GM18868 (cell line): ENCODE measurements at regions not wholly inside any gene's neighbourhood (a gene's known extent, or its start where the extent isn't known, plus 50 kb on each side); places are given as distances from the start of the nearest gene placed in this dataset.
"Not testable (repeated sequence)": the region's sequence is repeated elsewhere in the genome, so short reads cannot be mapped to it uniquely, and the experiment has no call there.

Source experiments
- ATAC-seq: cut with Tn5 transposase; IDR thresholded peaks from one replicate; pipeline ENCODE4 v1.9.1; 2021; ENCODE audit warnings: mild to moderate bottlenecking, moderate library complexity; ENCODE audit not compliant: unreplicated experiment

GRCh38 chr14:99037326-99037725 lies 234.7 kb downstream of the BCL11B start:
- ATAC-seq, result not testable (repeated sequence)

GRCh38 chr14:99037777-99038430 lies 234.1 kb downstream of the BCL11B start:
- no peak for ATAC-seq

DNA sequence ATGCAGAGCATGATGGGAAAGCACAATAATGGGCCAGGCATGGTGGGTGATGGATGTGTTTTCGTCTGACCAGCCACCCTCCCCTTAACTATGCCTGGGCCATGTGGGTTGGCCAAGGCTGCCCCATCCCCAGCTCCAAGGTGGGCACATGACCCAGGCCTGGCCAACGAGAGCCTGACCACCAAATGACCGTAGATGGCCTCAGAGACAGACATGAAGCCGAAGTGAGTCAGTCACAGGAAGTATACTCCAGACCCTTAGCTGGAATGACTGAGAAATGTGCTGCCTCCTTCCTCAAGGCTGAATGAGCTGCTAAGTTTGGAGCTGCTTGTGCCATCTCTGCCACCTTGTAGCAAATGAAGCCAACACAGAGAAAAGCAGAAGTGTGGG lies 233.6 kb downstream of the BCL11B start:
- no peak for ATAC-seq

GRCh38 chr14:99039331-99040041 lies 232.5 kb downstream of the BCL11B start:
- ATAC-seq, result no peak

- no peak for ATAC-seq
Observed at GRCh38 chr14:99040052-99040451, 231.9 kb downstream of the BCL11B start.

- ATAC-seq, result no peak
Observed at GRCh38 chr14:99040711-99041110, 231.3 kb downstream of the BCL11B start.

GRCh38 chr14:99041141-99041819 lies 230.7 kb downstream of the BCL11B start:
- ATAC-seq, result no peak

GRCh38 chr14:99041820-99042174 lies 230.2 kb downstream of the BCL11B start:
- ATAC-seq, result no peak

GRCh38 chr14:99042381-99043266 lies 229.4 kb downstream of the BCL11B start:
- ATAC-seq, result no peak

- no peak for ATAC-seq
Observed at GRCh38 chr14:99043267-99043615, 228.8 kb downstream of the BCL11B start.

DNA sequence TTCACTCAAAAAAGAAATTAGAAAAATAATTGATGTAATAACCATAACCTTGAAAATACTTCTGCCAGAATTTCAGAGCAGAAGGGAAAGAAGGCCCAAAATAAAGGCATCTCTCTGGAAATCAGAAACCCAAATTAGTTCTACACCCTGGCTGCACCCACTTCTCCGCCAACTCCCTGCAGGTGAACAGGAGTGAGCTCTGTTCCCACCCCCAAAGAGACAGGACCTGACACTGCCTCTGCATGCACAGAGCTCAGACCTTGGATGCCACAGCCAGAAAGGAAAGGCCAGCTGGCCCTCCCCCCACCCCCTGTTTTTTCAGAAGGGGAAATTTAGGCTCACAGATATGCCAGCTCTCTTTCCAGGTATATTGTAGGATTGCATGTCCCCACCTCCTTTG lies 228.2 kb downstream of the BCL11B start:
- ATAC-seq, result no peak

DNA sequence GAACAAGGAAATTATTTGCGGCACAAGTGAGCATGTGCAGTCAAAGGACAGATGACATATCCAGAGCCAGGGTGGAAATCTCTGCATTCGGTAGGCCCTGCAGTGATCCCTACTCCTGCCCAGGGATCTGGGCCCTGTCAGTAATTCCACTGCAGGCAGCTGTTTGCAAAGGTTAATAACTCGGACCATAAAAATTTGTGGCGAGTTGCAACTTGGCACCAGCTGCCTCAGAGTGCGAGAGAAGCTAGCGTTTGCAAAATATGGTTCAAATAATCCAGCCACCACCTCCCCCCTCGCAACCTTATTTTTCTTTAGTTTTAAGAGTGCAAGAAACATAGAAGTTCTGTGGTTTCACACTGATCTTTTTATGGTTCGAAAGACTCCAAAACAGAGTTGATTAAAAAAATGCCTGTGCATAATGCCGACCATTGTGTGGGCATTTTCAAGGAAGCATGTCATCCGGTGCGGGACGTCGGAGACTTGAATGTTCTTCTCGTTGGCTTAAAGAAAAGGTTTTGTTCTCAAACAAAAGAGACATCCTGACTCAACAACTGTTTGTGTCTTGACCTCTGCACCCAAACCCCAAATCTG lies 224.5 kb downstream of the BCL11B start:
- ATAC-seq, result no peak

DNA sequence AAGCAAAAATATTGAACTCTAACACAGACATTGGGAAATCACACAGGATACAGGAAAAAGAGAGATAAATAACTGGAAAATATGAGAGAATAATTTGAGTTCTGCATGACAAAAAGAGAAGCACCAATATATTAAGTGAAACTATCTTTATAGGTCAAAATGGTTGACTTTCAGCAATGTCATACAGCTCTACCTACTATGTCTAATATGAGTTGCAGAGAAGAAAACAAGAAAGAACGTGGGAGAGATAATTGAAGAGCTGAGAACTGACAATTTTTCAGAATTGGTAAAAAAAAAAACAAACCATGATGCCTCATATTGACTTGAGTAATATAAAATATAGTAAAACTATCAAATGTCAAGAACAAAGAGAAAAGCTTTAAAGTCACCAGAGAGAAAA lies 221.7 kb downstream of the BCL11B start:
- no peak for ATAC-seq

DNA sequence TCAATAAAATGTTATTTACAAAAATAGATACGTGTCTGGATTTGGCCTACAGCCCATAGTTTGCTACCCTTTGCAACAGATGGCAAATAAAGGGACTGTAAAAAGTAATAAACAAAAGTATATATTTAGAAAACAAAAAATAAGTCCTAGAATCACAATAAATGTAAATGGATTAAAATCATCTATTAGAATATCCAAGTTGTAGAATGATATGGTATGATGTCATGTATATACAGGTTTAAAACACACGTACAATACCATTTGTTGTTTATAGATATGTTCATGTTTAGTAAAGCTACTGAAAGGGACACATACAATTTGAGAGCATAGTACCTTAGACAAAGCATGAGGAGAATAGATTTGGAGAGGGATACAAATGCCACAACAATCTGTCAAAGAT lies 219.5 kb downstream of the BCL11B start:
- no peak for ATAC-seq

GRCh38 chr14:99055019-99055418 lies 217.0 kb downstream of the BCL11B start:
- no peak for ATAC-seq

GRCh38 chr14:99055816-99056215 lies 216.2 kb downstream of the BCL11B start:
- ATAC-seq, result no peak

DNA sequence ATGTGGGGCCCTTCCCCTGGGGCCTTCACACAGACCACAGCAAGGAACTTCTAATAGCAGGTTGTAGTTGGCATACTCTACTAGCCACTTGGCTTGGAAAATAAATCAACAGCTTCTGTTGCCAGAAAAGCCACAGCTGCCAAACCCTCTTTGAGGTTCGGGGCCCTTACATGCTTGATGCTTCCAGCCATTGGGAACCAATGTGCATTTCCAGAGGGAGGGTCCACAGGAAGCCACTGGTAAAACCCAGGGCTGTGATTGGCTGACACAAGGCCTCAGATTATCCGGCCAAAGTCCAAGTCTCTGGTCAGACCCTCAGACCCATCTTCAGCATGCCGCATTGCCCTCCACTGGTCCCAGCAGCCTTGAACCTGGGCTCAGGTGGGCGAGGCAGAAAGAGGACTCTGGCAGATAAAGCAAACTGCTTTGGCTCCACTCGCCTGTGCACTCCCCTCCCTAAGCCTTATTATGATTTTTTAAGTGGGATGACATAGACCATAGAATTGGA lies 214.4 kb downstream of the BCL11B start:
- no peak for ATAC-seq

- no peak for ATAC-seq
Observed at GRCh38 chr14:99058542-99058941, 213.5 kb downstream of the BCL11B start.

GRCh38 chr14:99062216-99062615 lies 209.8 kb downstream of the BCL11B start:
- no peak for ATAC-seq

GRCh38 chr14:99062772-99063418 lies 209.1 kb downstream of the BCL11B start:
- ATAC-seq, result no peak
